B cell (primary cell): ENCODE measurements at regions not wholly inside any gene's neighbourhood (a gene's known extent, or its start where the extent isn't known, plus 50 kb on each side); places are given as distances from the start of the nearest gene placed in this dataset.

Experiments used
- ATAC-seq: fragments of 200-7000 bp; cut with Tn5 transposase; one replicate; pipeline ENCODE4 v1.10.0; 2021; ENCODE audit warnings: low read depth, mild to moderate bottlenecking, moderate number of reproducible peaks, moderate library complexity
- CTCF ChIA-PET: fragments of 350-600 bp; sonication (Branson Sonifier 250); formaldehyde crosslinking; loops from one replicate; lab custom pipeline; 2021; ENCODE audit warnings: antibody characterized with exemption, inconsistent platforms; lab: Charles Lee
- POLR2A ChIA-PET: fragments of 350-600 bp; sonication (Branson Sonifier 250); formaldehyde crosslinking; loops from one replicate; lab custom pipeline; 2021; ENCODE audit warnings: antibody characterized with exemption; lab: Charles Lee
- DNase-seq: peaks from one replicate; pipeline ENCODE4 v3.0.0; 2013
- H2AFZ ChIP-seq: 2 replicates; pipeline ENCODE4 v1.6.1; 2012; ENCODE audit warnings: mild to moderate bottlenecking, low read depth, low read length; ENCODE audit not compliant: insufficient read depth, poor library complexity, severe bottlenecking
- H3K27ac ChIP-seq, 2 donors: 1 replicate in 1 of 2; 2 replicates in 1 of 2; pipeline ENCODE4 v1.5.1; 2012 to 2013; ENCODE audit warnings: low read length in 2 of 2, mild to moderate bottlenecking in 2 of 2, moderate library complexity in 1 of 2
- H3K27me3 ChIP-seq, 4 experiments: fragments of 200-600 bp in 1 of 4; sonication (generic) in 1 of 4; replicated peaks in 1 of 4; 1 replicate in 2 of 4; 2 replicates in 2 of 4; pipeline versions ENCODE4 v1.6.1 to v1.7.0; 2013 to 2016; ENCODE audit warnings: low read length in 3 of 4, mild to moderate bottlenecking in 2 of 4, mixed read lengths in 1 of 4, moderate library complexity in 1 of 4; ENCODE audit not compliant: insufficient read depth in 4 of 4, control insufficient read depth in 3 of 4; ENCODE audit errors: control extremely low read depth in 1 of 4
- H3K36me3 ChIP-seq, 2 experiments: replicated peaks in 1 of 2; 1 replicate in 1 of 2; 2 replicates in 1 of 2; pipeline versions ENCODE4 v1.6.1 to v1.7.1; 2013; ENCODE audit warnings: low read length in 1 of 2; ENCODE audit not compliant: insufficient read depth in 2 of 2, control insufficient read depth in 1 of 2; ENCODE audit errors: control extremely low read depth in 1 of 2, extremely low read depth in 1 of 2
- H3K4me1 ChIP-seq, 2 donors: fragments of 200-600 bp in 1 of 2; sonication (generic) in 1 of 2; 1 replicate in 1 of 2; 2 replicates in 1 of 2; pipeline versions ENCODE4 v1.5.1 to v1.6.1; 2013 to 2017; ENCODE audit warnings: low read length in 2 of 2; ENCODE audit not compliant: control insufficient read depth in 2 of 2, insufficient read depth in 2 of 2
- H3K4me2 ChIP-seq: replicated peaks from 2 replicates; pipeline ENCODE3; 2012; ENCODE audit warnings: mild to moderate bottlenecking, low read depth, low read length; ENCODE audit not compliant: poor library complexity, severe bottlenecking
- H3K4me3 ChIP-seq, 5 experiments: fragments of 200-600 bp in 1 of 5; sonication (generic) in 1 of 5; 1 replicate in 3 of 5; 2 replicates in 2 of 5; pipeline versions ENCODE4 v1.5.1 to v1.7.0; 2011 to 2016; ENCODE audit warnings: low read length in 4 of 5, mild to moderate bottlenecking in 4 of 5, low read depth in 2 of 5, control low read depth in 1 of 5, moderate library complexity in 1 of 5; ENCODE audit not compliant: insufficient read depth in 1 of 5; ENCODE audit errors: control extremely low read depth in 1 of 5, extremely low read depth in 1 of 5
- H3K79me2 ChIP-seq: fragments of 200-600 bp; sonication (generic); one replicate; pipeline ENCODE4 v1.6.0; 2016; ENCODE audit warnings: low read length; ENCODE audit not compliant: control insufficient read depth, insufficient read depth
- H3K9ac ChIP-seq: fragments of 200-600 bp; sonication (generic); 2 replicates; pipeline ENCODE4 v1.6.1; 2017; ENCODE audit warnings: mild to moderate bottlenecking, low read length, moderate library complexity
- H3K9me3 ChIP-seq, 3 donors: one replicate each; pipeline versions ENCODE4 v1.6.1 to v1.7.1; 2013; ENCODE audit warnings: low read length in 2 of 3; ENCODE audit not compliant: control insufficient read depth in 2 of 3, insufficient read depth in 1 of 3; ENCODE audit errors: control extremely low read depth in 1 of 3
- H4K20me1 ChIP-seq: 2 replicates; pipeline ENCODE4 v1.6.0; 2012; ENCODE audit warnings: mild to moderate bottlenecking, low read length; ENCODE audit not compliant: insufficient read depth, control insufficient read depth, poor library complexity, severe bottlenecking
- H3K27ac Mint-ChIP-seq: one replicate; pipeline ENCODE4 v1.8.0; 2021; ENCODE audit warnings: mixed read lengths
- H3K27me3 Mint-ChIP-seq: one replicate; pipeline ENCODE4 v1.8.0; 2021; ENCODE audit warnings: mixed read lengths
- H3K4me1 Mint-ChIP-seq: one replicate; pipeline ENCODE4 v1.8.0; 2021; ENCODE audit warnings: mixed read lengths
- H3K4me3 Mint-ChIP-seq: one replicate; pipeline ENCODE4 v1.8.0; 2021; ENCODE audit warnings: mixed read lengths
- H3K9me3 Mint-ChIP-seq: one replicate; pipeline ENCODE4 v1.8.0; 2022; ENCODE audit warnings: mixed read lengths; ENCODE audit not compliant: insufficient read depth
- CTCF ChIP-seq: fragments of 200-600 bp; IDR thresholded peaks from one replicate; pipeline ENCODE4 v1.8.0; 2022; ENCODE audit warnings: antibody characterized with exemption, mild to moderate bottlenecking
- EZH2 ChIP-seq: IDR thresholded peaks from 2 replicates; pipeline ENCODE4 v1.6.1; 2012; ENCODE audit warnings: borderline replicate concordance, low read depth, mild to moderate bottlenecking, moderate library complexity, low read length; ENCODE audit not compliant: insufficient read depth, poor library complexity, severe bottlenecking
- WGBS: methylation state at CpG from one replicate; pipeline ENCODE4 v1.1.5; 2013; ENCODE audit warnings: missing lambda C conversion rate; ENCODE audit not compliant: insufficient coverage; 5-methylcytosine and 5-hydroxymethylcytosine counted together
- intact Hi-C: fragments of 100-400 bp; cut with micrococcal nuclease; formaldehyde crosslinking; loops from one replicate; pipeline ENCODE4 v1.10.0; 2022

- H3K4me3 Mint-ChIP-seq, result no peak overlapping the region
- H3K79me2 ChIP-seq, result no peaks in the 10 kb centered on the region
Observed at GRCh38 chrX:20995829-20996228, 378.4 kb upstream of the CNKSR2 start.

GRCh38 chrX:20989361-20989760, 384.9 kb upstream of the CNKSR2 start:
- no peak overlapping the region for H3K27ac Mint-ChIP-seq
- no peaks in the 10 kb centered on the region for H3K27me3 Mint-ChIP-seq
- DNase-seq (no peak), ATAC-seq (no peak)
- H3K9ac ChIP-seq, result no peak overlapping the region
- no peak overlapping the region for H3K27ac ChIP-seq
- no peak overlapping the region for H3K4me2 ChIP-seq
- no peaks in the 10 kb centered on the region for H3K36me3 ChIP-seq
- no peaks in the 10 kb centered on the region for H3K4me1 ChIP-seq
- H3K4me3 ChIP-seq, result no peak overlapping the region
- no peak overlapping the region for H2AFZ ChIP-seq
- H3K4me1 Mint-ChIP-seq, result no peaks in the 10 kb centered on the region
- intact Hi-C loops, result no loop called here
- no peaks in the 10 kb centered on the region for H4K20me1 ChIP-seq
- TF ChIP-seq CTCF (no peak), EZH2 (no peak)
- no peaks in the 10 kb centered on the region for H3K27me3 ChIP-seq
- H3K9me3 Mint-ChIP-seq, result no peaks in the 10 kb centered on the region
- H3K4me3 Mint-ChIP-seq, result no peak overlapping the region
- CTCF ChIA-PET, result no interaction called here
- POLR2A ChIA-PET, result no interaction called here
- no peaks in the 10 kb centered on the region for H3K79me2 ChIP-seq
- 100% methylated on average over 1 of the region's 3 CpGs for WGBS
- no peaks in the 10 kb centered on the region for H3K9me3 ChIP-seq

More at GRCh38 chrX:20995829-20996228, 378.4 kb upstream of the CNKSR2 start:
- Histone ChIP-seq H4K20me1 (no peaks in the 10 kb centered on the region), H3K4me1 (no peaks in the 10 kb centered on the region), H3K36me3 (no peaks in the 10 kb centered on the region), H3K27ac (no peak overlapping the region), H3K27me3 (no peaks in the 10 kb centered on the region), H3K9ac (no peak overlapping the region), H3K4me2 (no peak overlapping the region), H3K4me3 (no peak overlapping the region), H3K9me3 (no peaks in the 10 kb centered on the region), H2AFZ (no peak overlapping the region)
- H3K27ac Mint-ChIP-seq, result no peak overlapping the region
- DNase-seq (no peak), ATAC-seq (no peak)
- no peaks in the 10 kb centered on the region for H3K4me1 Mint-ChIP-seq
- POLR2A ChIA-PET, result no interaction called here
- no peak for TF ChIP-seq EZH2
- TF ChIP-seq CTCF, result no peak
- CTCF ChIA-PET, result no interaction called here
- intact Hi-C loops, result no loop called here
- H3K9me3 Mint-ChIP-seq, result no peaks in the 10 kb centered on the region
- no CpG with 5 or more reads among the region's 2 CpGs for WGBS
- no peaks in the 10 kb centered on the region for H3K27me3 Mint-ChIP-seq
